Large intestine (tissue), 3 donors: ENCODE measurements at regions not wholly inside any gene's neighbourhood (a gene's known extent, or its start where the extent isn't known, plus 50 kb on each side); places are given as distances from the start of the nearest gene placed in this dataset.

Experiments
- DNase-seq, 2 donors: peaks; one replicate each; pipeline versions ENCODE4 v3.0.0 to v3.0.0-alpha.2; 2013
- H3K27ac ChIP-seq: one replicate; pipeline ENCODE4 v1.5.1; 2013; ENCODE audit warnings: low read length
- H3K27me3 ChIP-seq: 2 replicates; pipeline ENCODE4 v1.6.1; 2013; ENCODE audit warnings: low read length; ENCODE audit not compliant: control insufficient read depth, insufficient read depth
- H3K36me3 ChIP-seq: 2 replicates; pipeline ENCODE4 v1.6.1; 2013; ENCODE audit warnings: low read length; ENCODE audit not compliant: control insufficient read depth, insufficient read depth
- H3K4me1 ChIP-seq: one replicate; pipeline ENCODE4 v1.6.1; 2013; ENCODE audit warnings: low read length; ENCODE audit not compliant: control insufficient read depth, insufficient read depth
- H3K4me3 ChIP-seq: one replicate; pipeline ENCODE4 v1.5.1; 2013; ENCODE audit warnings: low read length
- H3K9me3 ChIP-seq: one replicate; pipeline ENCODE4 v1.6.1; 2013; ENCODE audit warnings: mild to moderate bottlenecking, low read depth, low read length, moderate library complexity; ENCODE audit not compliant: control insufficient read depth
- WGBS: methylation state at CpG from one replicate; pipeline ENCODE4 v1.1.5; 2013; ENCODE audit warnings: low lambda C conversion rate; ENCODE audit not compliant: insufficient coverage; 5-methylcytosine and 5-hydroxymethylcytosine counted together

GRCh38 chr1:5757187-5757805 is 234.9 kb downstream of the NPHP4 start:
- H3K4me3 ChIP-seq: no peak overlapping the region
- no peaks in the 10 kb centered on the region for H3K4me1 ChIP-seq
- no peaks in the 10 kb centered on the region for H3K9me3 ChIP-seq
- H3K36me3 ChIP-seq: no peaks in the 10 kb centered on the region
- no CpG with 5 or more reads among the region's 18 CpGs for WGBS
- no peak overlapping the region for H3K27ac ChIP-seq
- H3K27me3 ChIP-seq: no peaks in the 10 kb centered on the region
- peak in 1 of 2 donors; percentile 5 for DNase-seq

- Histone ChIP-seq H3K4me3 (no peak overlapping the region), H3K36me3 (no peaks in the 10 kb centered on the region), H3K27me3 (no peaks in the 10 kb centered on the region), H3K9me3 (no peaks in the 10 kb centered on the region), H3K4me1 (no peaks in the 10 kb centered on the region), H3K27ac (no peak overlapping the region)
- no CpG with 5 or more reads among the region's 21 CpGs for WGBS
- no peak for DNase-seq
These were observed 235.6 kb downstream of the NPHP4 start for GRCh38 chr1:5756434-5757186.

GRCh38 chr1:5755552-5756125 is 236.6 kb downstream of the NPHP4 start:
- WGBS: no CpG with 5 or more reads among the region's 16 CpGs
- no peaks in the 10 kb centered on the region for H3K9me3 ChIP-seq
- no peak for DNase-seq
- H3K27ac ChIP-seq: no peak overlapping the region
- no peaks in the 10 kb centered on the region for H3K27me3 ChIP-seq
- no peaks in the 10 kb centered on the region for H3K4me1 ChIP-seq
- no peaks in the 10 kb centered on the region for H3K36me3 ChIP-seq
- no peak overlapping the region for H3K4me3 ChIP-seq

GRCh38 chr1:5754817-5755551 is 237.2 kb downstream of the NPHP4 start:
- no peaks in the 10 kb centered on the region for H3K9me3 ChIP-seq
- WGBS: 82% methylated on average over 2 of the region's 14 CpGs
- H3K4me1 ChIP-seq: no peaks in the 10 kb centered on the region
- no peaks in the 10 kb centered on the region for H3K27me3 ChIP-seq
- H3K36me3 ChIP-seq: no peaks in the 10 kb centered on the region
- DNase-seq: no peak
- no peak overlapping the region for H3K27ac ChIP-seq
- H3K4me3 ChIP-seq: no peak overlapping the region

- WGBS: no CpG with 5 or more reads among the region's 23 CpGs
- no peak overlapping the region for H3K27ac ChIP-seq
These were observed 238.4 kb downstream of the NPHP4 start for GRCh38 chr1:5753549-5754421.

GRCh38 chr1:5752746-5753548 is 239.3 kb downstream of the NPHP4 start:
- no peaks in the 10 kb centered on the region for H3K27me3 ChIP-seq

More at GRCh38 chr1:5753549-5754421, 238.4 kb downstream of the NPHP4 start:
- Histone ChIP-seq H3K9me3 (no peaks in the 10 kb centered on the region), H3K27me3 (no peaks in the 10 kb centered on the region), H3K36me3 (no peaks in the 10 kb centered on the region), H3K4me3 (no peak overlapping the region), H3K4me1 (no peaks in the 10 kb centered on the region)
- DNase-seq: no peak

GRCh38 chr1:5751833-5752745 is 240.1 kb downstream of the NPHP4 start:
- H3K9me3 ChIP-seq: no peaks in the 10 kb centered on the region
- H3K27me3 ChIP-seq: no peaks in the 10 kb centered on the region
- no peak overlapping the region for H3K27ac ChIP-seq
- DNase-seq: no peak
- H3K4me1 ChIP-seq: no peaks in the 10 kb centered on the region
- H3K36me3 ChIP-seq: no peaks in the 10 kb centered on the region
- WGBS: 73% methylated on average over 3 of the region's 14 CpGs
- no peak overlapping the region for H3K4me3 ChIP-seq

More at GRCh38 chr1:5752746-5753548, 239.3 kb downstream of the NPHP4 start:
- WGBS: no CpG with 5 or more reads among the region's 15 CpGs
- no peak for DNase-seq
- Histone ChIP-seq H3K4me1 (no peaks in the 10 kb centered on the region), H3K36me3 (no peaks in the 10 kb centered on the region), H3K9me3 (no peaks in the 10 kb centered on the region), H3K4me3 (no peak overlapping the region), H3K27ac (no peak overlapping the region)

GRCh38 chr1:5751163-5751540 is 241.1 kb downstream of the NPHP4 start:
- Histone ChIP-seq H3K27ac (no peak overlapping the region), H3K36me3 (no peaks in the 10 kb centered on the region), H3K4me3 (no peak overlapping the region), H3K27me3 (no peaks in the 10 kb centered on the region), H3K9me3 (no peaks in the 10 kb centered on the region), H3K4me1 (no peaks in the 10 kb centered on the region)
- no CpG with 5 or more reads among the region's 11 CpGs for WGBS
- DNase-seq: no peak
